CD4-positive, alpha-beta memory T cell (primary cell): ENCODE measurements at regions not wholly inside any gene's neighbourhood (a gene's known extent, or its start where the extent isn't known, plus 50 kb on each side); places are given as distances from the start of the nearest gene placed in this dataset.

Experiments
- CTCF ChIA-PET: fragments of 350-600 bp; sonication (Branson Sonifier 250); formaldehyde crosslinking; loops from one replicate; lab custom pipeline; 2021; ENCODE audit warnings: inconsistent platforms; ENCODE audit not compliant: partially characterized antibody; lab: Charles Lee
- POLR2A ChIA-PET: fragments of 350-600 bp; sonication (Branson Sonifier 250); formaldehyde crosslinking; loops from one replicate; lab custom pipeline; 2021; ENCODE audit not compliant: partially characterized antibody; lab: Charles Lee
- DNase-seq, 5 donors: peaks; one replicate each; pipeline versions ENCODE4 v3.0.0 to v3.0.0-alpha.2; 2020 to 2022; ENCODE audit warnings: mixed read lengths in 1 of 5
- H3K27ac ChIP-seq: one replicate; pipeline ENCODE4 v1.7.0; 2013; ENCODE audit warnings: low read depth, low read length
- H3K27me3 ChIP-seq: 2 replicates; pipeline ENCODE4 v1.7.0; 2013; ENCODE audit warnings: mild to moderate bottlenecking, low read length, moderate library complexity; ENCODE audit not compliant: insufficient read depth
- H3K36me3 ChIP-seq: 2 replicates; pipeline ENCODE4 v1.7.0; 2013; ENCODE audit warnings: mild to moderate bottlenecking, low read length, moderate library complexity; ENCODE audit not compliant: insufficient read depth
- H3K4me1 ChIP-seq: 2 replicates; pipeline ENCODE4 v1.7.0; 2013; ENCODE audit warnings: mild to moderate bottlenecking, low read length, moderate library complexity; ENCODE audit not compliant: insufficient read depth
- H3K4me3 ChIP-seq, 2 donors: one replicate each; pipeline ENCODE4 v1.7.0; 2013; ENCODE audit warnings: low read length in 2 of 2, mild to moderate bottlenecking in 1 of 2
- H3K9me3 ChIP-seq, 2 donors: one replicate each; pipeline ENCODE4 v1.7.0; 2013; ENCODE audit warnings: low read length in 2 of 2, control low read depth in 1 of 2; ENCODE audit not compliant: control insufficient read depth in 1 of 2
- H3K27ac Mint-ChIP-seq, 7 donors: one replicate each; pipeline ENCODE4 v1.8.0; 2020 to 2021; ENCODE audit warnings: mixed read lengths in 7 of 7, mild to moderate bottlenecking in 6 of 7, inconsistent platforms in 3 of 7, moderate library complexity in 3 of 7
- H3K27me3 Mint-ChIP-seq, 2 donors: one replicate each; pipeline ENCODE4 v1.8.0; 2020 to 2021; ENCODE audit warnings: mixed read lengths in 2 of 2
- H3K36me3 Mint-ChIP-seq, 2 donors: one replicate each; pipeline ENCODE4 v1.8.0; 2020 to 2021; ENCODE audit warnings: mixed read lengths in 2 of 2, inconsistent platforms in 1 of 2, mild to moderate bottlenecking in 1 of 2
- H3K4me1 Mint-ChIP-seq, 4 donors: one replicate each; pipeline ENCODE4 v1.8.0; 2020 to 2021; ENCODE audit warnings: mixed read lengths in 4 of 4, mild to moderate bottlenecking in 1 of 4
- H3K4me3 Mint-ChIP-seq, 8 donors: one replicate each; pipeline ENCODE4 v1.8.0; 2020 to 2021; ENCODE audit warnings: mixed read lengths in 8 of 8, mild to moderate bottlenecking in 7 of 8, moderate library complexity in 6 of 8, inconsistent platforms in 3 of 8
- H3K9me3 Mint-ChIP-seq, 8 donors: one replicate each; pipeline ENCODE4 v1.8.0; 2020 to 2021; ENCODE audit warnings: mixed read lengths in 8 of 8, mild to moderate bottlenecking in 5 of 8, inconsistent platforms in 3 of 8, moderate library complexity in 1 of 8
- intact Hi-C: fragments of 100-400 bp; cut with micrococcal nuclease; formaldehyde crosslinking; loops from one replicate; pipeline ENCODE4 v1.15.1; 2023

DNA sequence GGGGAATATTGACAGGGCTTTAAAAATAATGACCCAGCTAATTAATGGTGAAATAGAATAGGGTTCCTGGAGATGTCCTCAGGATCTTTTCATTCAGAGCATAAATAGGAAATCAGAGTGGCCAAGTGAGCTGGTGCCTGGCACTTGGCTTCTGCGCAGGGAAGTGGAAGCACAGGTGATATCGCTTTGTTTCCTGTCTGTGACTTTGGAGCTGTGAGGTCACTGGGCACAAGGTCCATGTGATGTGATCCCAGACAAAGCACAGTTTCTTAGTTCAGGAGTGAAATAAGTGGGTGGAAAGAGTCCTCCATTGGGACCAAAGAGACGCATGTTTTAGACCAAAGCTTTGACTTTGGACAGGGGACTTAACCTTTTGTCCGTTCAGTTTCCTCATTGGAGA lies 338.3 kb downstream of the CYRIA start:
- Mint-ChIP-seq H3K27me3 (no peaks in the 10 kb centered on the region), H3K27ac (no peak overlapping the region), H3K9me3 (peaks cover 0 to 2% (median 0%) of the 10 kb centered on the region in 8 donors), H3K4me3 (no peak overlapping the region), H3K4me1 (no peaks in the 10 kb centered on the region), H3K36me3 (no peaks in the 10 kb centered on the region)
- intact Hi-C loops = no loop called here
- no peaks in the 10 kb centered on the region for H3K36me3 ChIP-seq
- H3K4me1 ChIP-seq = no peaks in the 10 kb centered on the region
- H3K9me3 ChIP-seq = no peaks in the 10 kb centered on the region
- POLR2A ChIA-PET = no interaction called here
- H3K27ac ChIP-seq = no peak overlapping the region
- H3K27me3 ChIP-seq = no peaks in the 10 kb centered on the region
- H3K4me3 ChIP-seq = no peak overlapping the region
- DNase-seq = no peak
- CTCF ChIA-PET = no interaction called here

DNA sequence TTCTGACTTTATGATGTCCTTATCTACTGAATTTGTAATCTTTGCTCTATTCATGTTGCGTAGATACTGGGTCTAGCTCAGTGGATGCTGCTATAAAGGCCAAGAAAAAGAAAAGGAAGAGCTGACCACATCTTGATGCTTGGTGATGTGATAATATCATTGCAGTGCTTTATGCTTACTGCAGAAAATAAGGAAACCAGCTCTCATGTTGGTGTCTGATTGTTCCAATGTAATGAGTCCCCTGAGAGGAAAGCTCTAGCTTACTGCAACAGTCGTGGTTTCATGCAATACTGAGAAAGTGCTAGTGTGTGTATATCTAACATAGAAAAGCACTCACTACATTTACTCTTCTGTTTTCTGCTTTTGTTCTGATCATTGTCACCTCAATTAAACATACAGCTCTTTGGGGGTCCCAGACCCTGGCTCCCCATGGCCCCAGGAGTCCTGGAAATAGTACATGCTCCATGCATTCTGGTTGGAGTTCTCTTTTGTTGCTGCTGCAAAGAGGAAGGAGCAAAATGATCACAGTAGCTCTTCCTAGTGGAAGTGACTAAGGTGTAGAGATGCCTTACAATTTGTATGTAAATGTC lies 338.8 kb downstream of the CYRIA start:
- ChIA-PET CTCF (no interaction called here), POLR2A (no interaction called here)
- no peak overlapping the region for H3K4me3 ChIP-seq
- intact Hi-C loops = no loop called here
- H3K27ac ChIP-seq = no peak overlapping the region
- no peaks in the 10 kb centered on the region for H3K27me3 ChIP-seq
- no peaks in the 10 kb centered on the region for H3K4me1 ChIP-seq
- H3K4me1 Mint-ChIP-seq = no peaks in the 10 kb centered on the region
- no peaks in the 10 kb centered on the region for H3K36me3 ChIP-seq
- no peak overlapping the region for H3K4me3 Mint-ChIP-seq
- no peak for DNase-seq
- no peak overlapping the region for H3K27ac Mint-ChIP-seq
- H3K27me3 Mint-ChIP-seq = no peaks in the 10 kb centered on the region
- H3K9me3 Mint-ChIP-seq = peaks cover 0 to 2% (median 0%) of the 10 kb centered on the region in 8 donors
- no peaks in the 10 kb centered on the region for H3K36me3 Mint-ChIP-seq
- H3K9me3 ChIP-seq = no peaks in the 10 kb centered on the region

DNA sequence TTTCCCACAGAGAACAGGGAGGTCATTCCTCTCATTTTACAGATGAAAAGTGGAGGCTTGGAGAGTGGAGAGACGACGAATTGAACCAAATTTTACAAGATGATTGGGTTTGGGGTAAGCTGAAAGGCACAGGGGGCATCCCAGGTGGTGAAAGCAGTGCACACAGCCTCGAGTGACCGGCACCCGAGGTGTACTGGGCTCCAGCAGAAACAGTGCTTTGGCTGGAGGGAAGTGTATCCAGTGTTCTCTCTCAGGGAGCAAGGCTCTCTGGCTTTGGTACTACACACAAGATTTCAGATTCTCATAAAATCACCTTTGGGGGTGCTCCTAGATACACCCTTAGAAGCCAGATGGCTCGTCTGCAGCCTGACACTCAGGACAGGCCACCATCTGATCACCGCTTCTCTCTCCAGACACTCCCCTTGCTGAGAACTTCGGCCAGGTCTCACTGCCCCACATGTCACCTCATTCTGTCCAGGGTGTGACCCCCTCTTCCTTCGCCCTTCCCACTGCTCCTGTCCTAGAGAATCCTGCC lies 339.6 kb downstream of the CYRIA start:
- no peaks in the 10 kb centered on the region for H3K9me3 ChIP-seq
- Mint-ChIP-seq H3K36me3 (no peaks in the 10 kb centered on the region), H3K4me3 (no peak overlapping the region), H3K27me3 (no peaks in the 10 kb centered on the region), H3K27ac (no peak overlapping the region), H3K9me3 (peaks cover 0 to 2% (median 0%) of the 10 kb centered on the region in 8 donors), H3K4me1 (no peaks in the 10 kb centered on the region)
- POLR2A ChIA-PET = no interaction called here
- no peaks in the 10 kb centered on the region for H3K36me3 ChIP-seq
- H3K27me3 ChIP-seq = no peaks in the 10 kb centered on the region
- no peak overlapping the region for H3K4me3 ChIP-seq
- H3K27ac ChIP-seq = no peak overlapping the region
- no peak for DNase-seq
- intact Hi-C loops = no loop called here
- H3K4me1 ChIP-seq = no peaks in the 10 kb centered on the region
- CTCF ChIA-PET = no interaction called here

DNA sequence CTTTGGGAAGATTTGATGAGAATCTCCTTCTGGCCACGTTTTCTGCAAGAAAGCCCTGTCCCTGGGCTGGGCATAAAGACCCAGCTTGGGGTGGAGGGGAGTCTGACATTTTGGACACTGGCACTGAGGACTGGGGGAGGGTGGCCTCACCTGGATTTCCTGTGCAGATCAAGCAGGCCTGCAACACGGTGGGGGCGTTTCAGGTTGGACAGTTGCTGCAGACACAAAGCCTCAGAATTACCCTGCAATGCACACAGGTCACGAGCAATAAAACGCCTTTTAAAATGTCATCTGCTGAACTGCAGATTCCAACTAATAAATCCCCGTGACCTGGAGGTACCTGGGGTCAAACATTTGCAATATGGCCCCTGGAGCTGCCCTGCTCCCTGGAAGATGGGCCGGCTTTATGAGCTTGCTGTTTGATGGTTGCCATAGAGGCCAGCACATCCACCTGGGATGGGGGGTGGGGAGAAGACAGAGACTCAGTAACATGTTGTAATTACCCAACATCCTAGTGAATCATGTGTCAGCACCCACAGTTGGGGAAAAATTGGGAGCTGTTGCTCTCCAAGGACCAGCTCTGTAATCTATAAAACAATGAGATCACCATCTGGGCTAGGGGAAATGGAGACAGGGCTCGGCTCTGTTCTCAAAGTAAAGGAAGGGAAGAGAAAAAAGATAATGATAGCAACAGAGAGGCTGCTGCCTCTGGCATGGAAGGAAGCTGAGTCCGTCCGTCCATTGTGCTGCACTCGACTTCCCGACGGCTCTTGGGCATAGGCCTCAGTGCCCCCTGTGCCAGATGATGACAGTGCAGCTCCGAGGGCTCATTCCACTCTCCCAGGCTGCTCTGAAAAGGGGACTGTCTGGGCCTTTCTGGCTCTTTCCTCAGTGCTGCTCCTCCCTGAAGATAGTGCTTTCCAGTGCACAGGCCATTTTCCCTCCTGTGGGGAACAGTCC lies 340.3 kb downstream of the CYRIA start:
- ChIA-PET CTCF (no interaction called here), POLR2A (no interaction called here)
- no peaks in the 10 kb centered on the region for H3K4me1 Mint-ChIP-seq
- no peaks in the 10 kb centered on the region for H3K36me3 Mint-ChIP-seq
- Histone ChIP-seq H3K36me3 (no peaks in the 10 kb centered on the region), H3K4me3 (no peak overlapping the region), H3K27me3 (no peaks in the 10 kb centered on the region), H3K9me3 (no peaks in the 10 kb centered on the region), H3K27ac (no peak overlapping the region), H3K4me1 (no peaks in the 10 kb centered on the region)
- H3K9me3 Mint-ChIP-seq = peaks cover 0 to 2% (median 0%) of the 10 kb centered on the region in 8 donors
- H3K27me3 Mint-ChIP-seq = no peaks in the 10 kb centered on the region
- H3K4me3 Mint-ChIP-seq = no peak overlapping the region
- intact Hi-C loops = no loop called here
- DNase-seq = no peak
- H3K27ac Mint-ChIP-seq = no peak overlapping the region

DNA sequence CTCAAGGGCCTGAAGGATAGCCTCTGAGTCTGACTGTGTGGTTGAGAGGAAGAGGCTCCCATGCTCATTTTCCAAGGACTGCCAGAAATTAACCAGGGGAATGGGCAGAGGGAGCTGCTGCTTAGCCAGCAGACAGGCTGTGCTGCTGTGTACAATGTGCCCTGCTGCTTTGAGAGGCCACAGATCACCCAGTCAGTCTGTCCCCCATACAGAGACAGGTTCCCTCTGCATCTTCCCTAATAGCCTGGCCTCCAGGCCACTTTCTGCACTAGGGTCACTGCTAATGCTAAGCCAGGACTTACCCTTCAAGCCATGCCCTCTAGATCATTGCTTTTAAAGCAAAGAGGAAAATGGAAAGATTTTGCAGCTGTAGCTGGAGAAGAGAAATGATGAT lies 341.1 kb downstream of the CYRIA start:
- no peaks in the 10 kb centered on the region for H3K36me3 ChIP-seq
- ChIA-PET POLR2A (no interaction called here), CTCF (no interaction called here)
- H3K27me3 ChIP-seq = no peaks in the 10 kb centered on the region
- no peaks in the 10 kb centered on the region for H3K9me3 ChIP-seq
- no peaks in the 10 kb centered on the region for H3K4me1 ChIP-seq
- Mint-ChIP-seq H3K27me3 (no peaks in the 10 kb centered on the region), H3K36me3 (no peaks in the 10 kb centered on the region), H3K9me3 (peaks cover 0 to 2% (median 0%) of the 10 kb centered on the region in 8 donors), H3K4me3 (no peak overlapping the region), H3K27ac (no peak overlapping the region), H3K4me1 (no peaks in the 10 kb centered on the region)
- intact Hi-C loops = loop anchor here (5.0 kb wide), 1 partner anchor 687 kb away; no protein-coding TSS in a partner anchor
- DNase-seq = no peak
- H3K4me3 ChIP-seq = no peak overlapping the region
- no peak overlapping the region for H3K27ac ChIP-seq

DNA sequence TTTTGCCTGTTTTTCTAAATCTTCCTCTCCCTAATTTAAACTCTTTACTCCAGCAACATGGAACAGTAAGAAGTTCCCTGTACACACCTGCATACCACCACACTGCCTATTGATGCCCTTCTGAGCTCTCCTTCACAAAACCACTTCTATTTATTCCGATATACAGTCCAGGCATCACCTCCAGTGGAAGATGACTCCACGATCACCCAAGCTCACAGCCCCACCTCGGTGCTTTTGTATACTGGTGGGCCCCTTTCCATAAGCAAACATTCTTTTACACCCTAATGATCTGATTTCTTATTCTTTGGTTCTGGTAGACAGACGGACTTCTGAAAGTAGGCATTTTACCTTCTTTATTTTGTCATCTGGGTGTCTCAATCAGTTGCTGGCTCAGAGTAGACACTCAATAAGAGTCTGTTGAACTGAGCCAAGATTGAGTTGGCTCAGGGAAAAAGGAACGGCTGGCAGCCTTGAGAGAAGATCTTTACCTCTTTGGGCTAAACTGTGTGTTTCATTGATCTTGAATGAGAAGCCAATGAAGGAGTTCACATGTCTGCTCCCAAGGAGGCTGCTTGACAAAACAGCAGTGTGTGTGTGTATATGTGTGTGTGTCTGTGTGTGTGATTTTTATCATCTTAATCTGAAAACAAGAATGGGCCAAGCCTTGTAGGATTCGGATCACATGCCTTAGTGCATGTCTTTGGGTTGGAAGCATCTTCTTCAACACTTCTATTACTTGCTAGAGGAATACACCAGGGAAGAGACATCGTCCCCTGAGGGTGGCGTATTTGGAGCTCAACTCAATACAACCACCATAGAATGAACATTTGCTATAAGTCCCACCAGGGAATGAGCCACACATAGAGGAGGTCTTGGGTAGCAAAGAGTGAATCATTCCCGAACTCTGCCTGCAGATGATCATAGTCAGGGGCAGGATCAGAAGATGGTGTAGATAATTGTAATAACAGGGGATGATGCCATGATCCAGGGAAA lies 341.8 kb downstream of the CYRIA start:
- Histone ChIP-seq H3K4me3 (no peak overlapping the region), H3K27ac (no peak overlapping the region), H3K4me1 (no peaks in the 10 kb centered on the region), H3K9me3 (no peaks in the 10 kb centered on the region), H3K27me3 (no peaks in the 10 kb centered on the region), H3K36me3 (no peaks in the 10 kb centered on the region)
- no peaks in the 10 kb centered on the region for H3K27me3 Mint-ChIP-seq
- POLR2A ChIA-PET = no interaction called here
- CTCF ChIA-PET = no interaction called here
- no peak overlapping the region for H3K27ac Mint-ChIP-seq
- no peaks in the 10 kb centered on the region for H3K4me1 Mint-ChIP-seq
- DNase-seq = no peak
- no peaks in the 10 kb centered on the region for H3K36me3 Mint-ChIP-seq
- peaks cover 0 to 2% (median 0%) of the 10 kb centered on the region in 8 donors for H3K9me3 Mint-ChIP-seq
- H3K4me3 Mint-ChIP-seq = no peak overlapping the region
- intact Hi-C loops = loop anchor here (5.0 kb wide), 1 partner anchor 687 kb away; no protein-coding TSS in a partner anchor
